ENCODE measurements at regions not wholly inside any gene's neighbourhood (a gene's known extent, or its start where the extent isn't known, plus 50 kb on each side); places are given as distances from the start of the nearest gene placed in this dataset.
A peak's percentile ranks its signal among the peaks of the same experiment; 100 is the strongest.

DNA sequence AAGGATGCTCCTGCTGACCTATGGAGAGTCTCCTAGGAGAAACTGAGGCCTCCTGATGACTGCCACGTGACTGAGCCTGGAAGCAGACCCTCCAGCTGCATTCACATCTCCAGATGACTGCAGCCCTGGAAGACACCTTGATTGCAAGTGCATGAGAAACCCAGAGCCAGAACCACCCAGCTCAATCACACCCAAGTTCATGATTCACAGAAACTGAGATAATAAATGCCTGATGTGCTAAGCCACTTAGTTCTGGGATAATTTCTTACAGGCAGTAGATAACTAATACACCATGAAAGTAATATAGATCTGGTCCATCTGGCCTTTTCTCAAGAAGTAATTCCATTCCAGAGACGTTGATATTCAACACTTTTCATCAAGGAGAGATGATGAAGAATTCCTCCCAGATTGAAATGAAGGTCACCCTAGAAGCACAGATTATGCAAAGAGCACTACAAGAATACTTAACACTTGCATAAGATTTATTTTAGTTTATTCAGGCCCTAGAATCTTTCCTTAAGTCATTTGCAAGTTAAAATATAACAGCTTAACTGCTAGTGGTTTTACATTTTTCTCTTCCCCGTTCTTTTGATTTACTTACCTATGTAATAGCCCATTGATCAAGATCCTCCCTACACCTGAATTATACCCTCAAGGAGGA is 208.2 kb upstream of the INHBA start:
- no peak for DNase-seq

DNA sequence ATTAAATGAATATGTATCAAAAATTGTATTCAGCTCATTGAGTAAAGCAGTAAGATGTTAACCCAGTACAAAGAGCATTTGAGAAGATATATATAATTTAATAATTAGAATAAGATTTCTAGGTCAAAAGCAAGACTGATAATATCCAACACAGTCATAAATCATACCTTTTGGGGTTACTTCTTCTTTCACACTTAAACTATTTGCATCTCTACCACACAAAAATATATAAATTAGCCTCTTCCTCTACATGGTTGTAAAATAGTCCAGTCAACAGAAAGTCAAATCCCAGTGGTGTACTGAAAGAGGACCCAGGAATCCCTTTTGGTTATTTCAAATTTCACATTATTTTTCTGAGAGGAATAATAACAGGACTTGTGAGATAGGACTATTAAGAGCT is 204.6 kb upstream of the INHBA start:
- DNase-seq, result no peak

DNA sequence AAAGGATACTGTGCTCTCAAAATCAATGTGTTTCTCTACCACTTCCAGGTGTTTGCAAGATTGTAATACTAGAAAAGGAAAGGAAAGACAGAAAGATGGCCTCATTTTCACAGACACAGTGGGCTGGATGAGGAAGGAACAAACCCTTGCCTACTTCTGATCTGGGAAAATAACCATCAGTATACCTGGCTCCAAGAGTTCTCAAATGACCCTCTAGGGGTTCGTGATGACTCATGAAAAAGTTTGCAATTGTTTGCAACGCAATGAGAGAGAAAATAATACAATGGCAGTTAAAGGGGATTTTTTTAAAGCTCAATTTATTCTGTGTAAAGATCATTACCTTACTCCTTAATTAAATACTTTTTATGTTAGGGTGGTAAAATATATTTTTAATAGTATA is 197.6 kb upstream of the INHBA start:
- DNase-seq, result no peak

DNA sequence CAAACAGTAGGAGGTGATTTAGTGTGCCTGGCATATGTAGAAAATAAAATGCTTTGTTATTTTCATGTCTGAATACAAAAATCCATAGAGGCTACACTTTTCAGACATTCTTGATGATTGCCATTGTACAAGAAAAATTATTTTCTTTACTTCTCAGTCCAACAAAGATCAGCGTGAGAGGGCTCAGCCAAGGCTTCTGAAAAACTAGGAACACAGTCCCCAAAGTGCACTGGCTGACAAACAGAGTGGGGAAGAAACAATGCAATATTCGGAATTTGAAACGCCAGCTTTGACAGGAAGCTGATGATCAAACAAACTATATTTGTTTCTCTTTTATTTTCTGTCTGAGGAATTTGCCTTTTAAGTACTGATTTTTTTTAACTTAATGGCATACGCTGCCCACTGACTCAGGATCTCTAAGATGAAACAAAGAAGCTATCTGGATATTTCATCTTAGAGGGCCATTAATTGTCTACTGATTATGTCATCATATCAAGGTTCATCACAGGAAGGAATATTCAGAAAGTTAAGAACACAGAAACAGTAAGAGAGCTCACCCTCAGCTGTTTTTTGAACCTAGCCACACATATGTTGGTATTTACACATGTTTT is 197.0 kb upstream of the INHBA start:
- no peak for DNase-seq

DNA sequence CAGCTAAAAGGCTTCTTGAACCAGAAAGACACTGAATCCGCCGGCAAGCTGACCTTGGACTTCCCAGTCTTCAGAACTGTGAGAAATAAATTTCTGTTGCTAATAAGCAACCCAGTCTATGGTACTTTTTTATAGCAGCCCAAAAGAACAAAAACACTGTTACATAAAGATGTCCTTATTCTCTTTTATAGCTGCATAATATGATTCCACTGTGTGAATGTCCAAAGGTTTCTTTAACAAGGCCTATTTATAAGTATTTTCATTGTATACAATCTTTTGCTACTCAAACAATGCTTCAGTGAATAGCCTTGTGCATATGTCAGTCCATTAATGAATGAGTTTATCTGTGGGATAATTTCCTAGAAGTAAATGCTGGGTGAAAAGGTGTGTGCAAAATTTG is 190.8 kb upstream of the INHBA start:
- DNase-seq, result no peak

DNA sequence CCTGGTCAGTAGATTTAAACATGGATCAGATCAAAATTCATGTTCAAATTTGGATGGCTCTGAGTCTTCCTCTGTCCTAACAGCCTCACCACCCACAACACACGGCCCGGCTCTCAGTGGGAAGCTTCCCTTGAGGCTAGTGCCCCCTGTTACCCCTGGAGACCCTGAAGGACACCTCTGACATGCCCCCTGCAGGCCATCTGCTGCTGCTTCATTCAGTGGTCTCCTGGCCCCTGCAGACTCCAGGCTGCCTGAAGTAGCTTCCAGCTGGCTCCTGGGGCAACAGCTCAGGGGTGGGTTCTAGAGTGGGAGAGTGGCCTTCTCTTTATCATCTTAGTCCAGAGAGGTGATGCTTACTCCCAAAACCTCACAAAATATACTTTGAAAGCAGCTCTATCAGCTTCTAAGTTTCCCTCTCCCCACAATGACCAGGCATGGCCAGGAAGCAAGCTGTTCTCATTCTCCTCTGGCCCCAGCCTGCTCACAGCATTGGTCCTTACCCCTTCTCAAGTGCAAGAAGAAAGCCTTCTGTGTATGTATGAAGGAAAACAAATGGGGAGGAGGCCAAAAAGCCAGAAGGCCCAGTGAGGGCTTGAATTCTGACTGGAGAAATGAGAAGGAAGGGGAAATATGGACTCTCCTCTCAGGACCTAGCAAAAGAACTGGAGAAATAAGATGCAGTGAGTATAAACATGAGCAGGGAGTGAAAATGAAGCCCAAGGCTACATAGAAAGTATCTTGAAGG is 189.6 kb upstream of the INHBA start:
- DNase-seq, result no peak

DNA sequence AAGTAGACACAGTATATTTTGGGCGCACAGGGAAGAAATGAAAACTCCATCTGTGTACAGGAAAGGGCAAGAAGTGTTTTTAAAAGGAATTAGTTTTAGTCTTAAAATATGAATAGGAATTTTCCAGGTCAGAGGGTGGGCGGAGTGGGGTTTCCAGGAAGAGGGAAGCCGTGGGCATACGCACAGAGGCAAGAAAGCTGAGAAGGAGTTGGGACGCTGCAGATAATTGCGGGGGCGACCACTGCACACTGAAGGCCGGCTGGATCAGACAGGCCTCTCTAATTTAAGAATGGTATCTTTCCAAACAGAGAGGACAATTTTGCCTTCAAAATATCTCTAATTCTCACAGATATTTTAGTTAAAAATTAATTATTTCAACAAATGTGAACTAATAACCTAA is 189.1 kb upstream of the INHBA start:
- no peak for DNase-seq

DNA sequence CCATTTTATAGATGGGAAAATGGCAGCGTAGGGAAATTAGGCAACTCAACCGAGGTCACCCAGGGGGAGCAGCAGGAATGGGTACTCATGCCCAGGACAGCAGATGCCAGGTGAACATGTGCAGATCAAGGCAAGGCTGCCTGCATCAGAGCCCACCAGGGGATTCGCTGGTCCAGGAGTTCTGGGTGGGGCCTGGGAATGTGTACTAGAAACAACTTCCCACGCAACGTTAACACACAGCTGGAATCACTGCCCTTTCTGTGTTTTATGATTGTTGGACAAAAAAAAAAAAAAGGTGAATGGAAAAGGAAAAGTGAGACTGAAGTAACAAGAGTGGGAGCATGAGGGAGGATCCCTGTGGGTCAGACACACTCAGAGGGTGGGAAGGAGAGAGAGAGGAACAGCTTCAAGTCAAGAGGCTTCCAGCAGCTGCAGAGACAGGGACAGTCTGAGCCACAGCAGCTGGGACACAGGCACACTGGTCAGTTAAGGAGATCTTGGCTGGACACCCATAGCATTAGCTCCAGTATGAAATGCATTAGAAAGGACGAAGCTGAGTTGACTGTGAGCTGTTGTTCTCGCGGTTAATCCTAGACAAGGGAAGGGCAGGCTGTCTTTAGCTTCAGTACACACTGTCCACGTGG is 187.9 kb upstream of the INHBA start:
- DNase-seq, result no peak

DNA sequence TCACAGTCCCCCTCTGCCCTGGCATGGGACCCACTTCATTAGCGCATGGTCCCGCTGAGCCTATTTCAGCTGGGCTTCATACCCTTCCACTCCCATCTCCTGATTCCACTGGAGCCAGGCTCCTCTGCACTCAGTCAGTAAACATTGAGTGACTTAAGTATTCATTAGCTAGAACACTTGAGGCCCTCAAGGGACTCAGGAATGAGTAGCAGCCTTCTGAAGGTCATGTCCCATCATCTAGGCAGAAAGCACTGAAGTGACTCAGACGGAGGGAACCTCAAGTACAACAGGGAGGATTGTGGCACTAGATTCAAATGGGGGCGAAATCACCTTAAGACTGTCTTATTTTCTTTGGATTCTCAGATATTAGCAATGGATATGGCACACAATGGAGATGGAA is 186.6 kb upstream of the INHBA start:
- DNase-seq, result no peak

DNA sequence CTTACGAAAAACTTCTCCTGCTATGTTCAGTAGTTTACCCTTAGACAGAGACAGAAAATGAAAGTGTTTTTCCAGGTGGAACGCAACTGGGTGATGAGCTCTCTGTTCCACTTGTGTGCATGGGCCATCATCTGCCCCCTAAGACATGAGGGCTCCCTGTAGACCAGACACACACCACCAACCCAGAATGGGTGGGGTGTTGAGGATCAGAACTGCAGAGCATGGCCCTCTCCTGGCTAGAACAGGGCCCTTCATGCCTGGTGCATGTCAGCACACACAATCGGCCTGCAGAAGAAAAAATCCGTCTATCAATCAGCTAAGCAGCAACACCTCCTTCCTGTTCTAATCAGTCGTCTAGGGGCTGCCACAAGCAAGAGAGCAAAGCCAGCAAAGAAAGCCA is 186.2 kb upstream of the INHBA start:
- DNase-seq, result no peak

DNA sequence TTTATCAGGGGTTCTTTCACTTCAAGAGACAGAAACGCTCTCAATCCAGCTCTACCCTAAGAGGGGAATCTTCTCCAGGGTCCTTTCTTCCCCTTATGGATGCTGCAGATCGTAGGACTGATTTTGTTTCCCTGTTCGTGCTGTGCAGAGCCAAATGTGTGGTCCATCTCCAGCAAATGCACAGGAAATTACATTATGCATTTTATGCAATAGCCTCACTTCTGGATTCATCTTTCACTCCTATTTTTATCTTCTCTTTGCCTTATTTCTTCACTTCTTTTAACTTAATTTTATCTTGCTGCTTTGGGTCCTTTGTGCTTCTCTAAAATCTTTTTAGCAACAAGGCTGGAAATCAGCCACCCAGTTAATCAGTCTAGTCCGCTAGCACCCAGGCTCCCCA is 184.5 kb upstream of the INHBA start:
- no peak for DNase-seq

DNA sequence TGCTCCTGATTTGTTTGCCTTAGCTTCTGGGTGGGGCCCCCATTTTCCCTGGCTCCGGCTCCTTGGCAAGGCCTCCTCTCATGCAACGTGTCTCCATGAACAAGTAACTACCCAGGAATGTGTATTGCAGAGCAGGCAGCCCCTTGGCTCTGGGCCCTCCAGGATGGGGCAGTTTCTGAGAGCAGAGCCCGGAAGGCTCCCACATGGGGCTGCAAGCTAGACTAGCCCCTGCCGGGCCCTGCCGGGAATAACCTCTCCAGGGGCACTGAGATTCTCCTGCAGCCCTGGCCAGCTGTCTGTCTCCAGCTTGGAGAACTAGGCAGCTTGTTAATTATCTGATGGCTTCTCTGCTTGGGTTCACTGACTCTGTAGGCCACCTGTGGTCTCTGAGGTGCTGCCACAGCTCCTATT is 184.0 kb upstream of the INHBA start:
- no peak for DNase-seq

DNA sequence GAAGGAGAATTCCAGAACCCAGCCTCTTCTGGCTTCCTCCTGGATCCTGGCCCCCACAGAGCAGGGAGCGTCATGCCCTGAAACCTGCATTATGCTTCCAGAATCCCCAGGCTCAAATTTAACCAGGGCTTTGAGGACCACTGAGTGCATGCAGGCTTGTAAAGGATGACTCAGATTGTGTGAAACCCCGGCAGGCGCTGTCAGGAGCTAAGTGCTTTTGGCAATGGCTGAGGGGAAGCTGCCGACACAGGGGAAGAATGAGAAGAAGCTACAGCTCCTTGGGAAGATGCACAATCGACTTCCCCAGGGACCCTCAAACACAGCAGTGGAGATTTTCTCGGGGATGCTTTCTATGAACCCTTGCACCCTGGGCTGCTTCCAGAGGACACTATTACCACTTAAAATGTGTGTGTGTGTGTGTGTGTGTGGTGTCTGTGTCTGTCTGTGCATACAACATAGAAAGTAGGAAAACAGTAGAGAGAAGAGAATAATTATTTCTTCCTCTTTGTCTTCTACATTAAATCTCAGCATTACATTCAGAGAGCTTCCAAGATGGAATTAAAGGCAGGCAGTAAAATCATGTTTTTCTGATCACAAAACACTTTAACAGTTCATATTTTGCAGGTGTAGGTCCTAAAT is 183.5 kb upstream of the INHBA start:
- no peak for DNase-seq

DNA sequence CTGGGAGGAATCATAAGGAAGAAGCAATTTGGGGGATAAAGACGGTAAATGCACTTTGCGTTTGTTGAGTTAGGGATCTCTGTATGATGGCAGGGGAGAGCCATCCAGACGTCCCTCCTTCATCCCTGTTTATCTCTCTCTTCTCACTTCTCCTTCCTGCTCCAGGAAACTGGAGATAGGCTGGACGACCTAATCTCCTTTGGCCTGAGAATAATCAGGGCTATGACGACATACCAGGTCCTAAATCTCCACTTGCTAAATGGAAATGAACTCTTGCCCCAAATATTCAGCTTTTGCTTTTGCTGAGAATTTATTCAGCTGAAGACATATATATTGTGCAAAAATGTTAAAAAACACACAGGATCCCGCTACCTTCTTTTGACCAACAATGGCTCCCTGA is 182.9 kb upstream of the INHBA start:
- DNase-seq, result no peak

DNA sequence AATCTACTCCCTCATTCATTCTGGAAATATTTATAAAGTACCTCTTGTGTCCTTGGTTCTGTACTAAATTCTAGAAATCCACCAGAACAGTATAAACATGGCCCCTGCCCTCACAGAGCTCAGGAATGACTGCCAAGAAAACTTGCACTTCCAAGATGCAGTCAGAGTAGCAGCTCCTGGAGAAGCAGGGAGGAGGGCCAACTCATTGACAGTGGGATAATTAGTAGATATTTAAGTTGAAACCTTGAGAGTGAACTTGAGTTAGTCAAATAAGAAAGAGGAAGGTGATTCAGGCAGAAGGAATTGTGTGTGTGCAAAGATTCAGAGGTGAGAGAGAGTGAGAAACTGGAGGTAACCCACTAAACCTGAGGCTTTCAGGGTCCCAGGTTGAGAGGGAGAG is 182.2 kb upstream of the INHBA start:
- no peak for DNase-seq

DNA sequence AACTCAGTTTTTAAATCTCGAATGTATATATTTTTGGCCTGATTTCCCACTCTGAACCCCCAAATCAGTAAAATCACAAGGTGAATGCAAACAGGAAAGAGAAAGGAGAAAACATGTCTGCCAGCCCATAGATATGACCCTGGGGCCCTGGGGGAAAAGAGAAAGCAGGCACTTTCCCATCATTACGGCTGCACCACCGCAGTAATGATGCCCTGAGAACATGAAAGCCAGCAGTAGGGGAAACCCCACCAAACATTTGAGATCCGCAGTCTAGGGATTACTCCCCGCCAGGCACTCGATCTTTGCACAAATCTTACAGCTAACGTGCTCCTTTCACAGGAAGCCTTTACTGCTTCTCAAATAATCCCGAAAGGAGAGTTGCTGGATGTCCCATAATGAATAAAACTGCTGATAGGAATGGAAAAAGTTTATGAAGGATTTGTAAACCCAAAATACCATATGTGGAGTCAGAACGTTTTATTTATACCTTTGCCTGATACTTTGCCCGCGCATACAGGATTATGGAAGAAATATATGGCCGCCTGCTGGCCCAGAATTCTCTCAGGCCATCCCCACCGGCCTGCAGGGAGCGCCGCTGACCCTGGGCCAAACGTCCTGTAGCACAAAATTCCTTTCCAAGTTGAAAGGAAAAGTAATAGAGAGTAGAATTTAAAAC is 180.0 kb upstream of the INHBA start:
- no peak for DNase-seq

DNA sequence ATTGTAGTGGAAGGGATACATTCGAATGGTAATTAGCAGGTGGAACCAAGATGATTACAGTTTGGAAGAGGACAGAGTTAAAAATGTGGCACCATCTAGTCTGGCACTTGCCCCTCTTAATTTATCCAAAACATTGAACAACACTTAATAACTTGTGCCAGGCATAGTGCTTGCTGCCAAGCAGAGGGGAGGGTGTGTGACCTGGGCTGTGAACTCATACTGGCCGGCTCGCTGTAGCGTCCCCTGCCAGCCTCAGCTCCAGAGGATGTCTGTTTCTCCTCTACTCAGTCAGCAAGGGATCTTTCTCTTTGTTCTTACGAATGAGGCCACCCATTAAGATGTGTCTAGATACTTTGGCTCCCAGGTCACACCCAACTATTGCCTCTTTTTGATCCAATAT is 179.4 kb upstream of the INHBA start:
- DNase-seq, result no peak

DNA sequence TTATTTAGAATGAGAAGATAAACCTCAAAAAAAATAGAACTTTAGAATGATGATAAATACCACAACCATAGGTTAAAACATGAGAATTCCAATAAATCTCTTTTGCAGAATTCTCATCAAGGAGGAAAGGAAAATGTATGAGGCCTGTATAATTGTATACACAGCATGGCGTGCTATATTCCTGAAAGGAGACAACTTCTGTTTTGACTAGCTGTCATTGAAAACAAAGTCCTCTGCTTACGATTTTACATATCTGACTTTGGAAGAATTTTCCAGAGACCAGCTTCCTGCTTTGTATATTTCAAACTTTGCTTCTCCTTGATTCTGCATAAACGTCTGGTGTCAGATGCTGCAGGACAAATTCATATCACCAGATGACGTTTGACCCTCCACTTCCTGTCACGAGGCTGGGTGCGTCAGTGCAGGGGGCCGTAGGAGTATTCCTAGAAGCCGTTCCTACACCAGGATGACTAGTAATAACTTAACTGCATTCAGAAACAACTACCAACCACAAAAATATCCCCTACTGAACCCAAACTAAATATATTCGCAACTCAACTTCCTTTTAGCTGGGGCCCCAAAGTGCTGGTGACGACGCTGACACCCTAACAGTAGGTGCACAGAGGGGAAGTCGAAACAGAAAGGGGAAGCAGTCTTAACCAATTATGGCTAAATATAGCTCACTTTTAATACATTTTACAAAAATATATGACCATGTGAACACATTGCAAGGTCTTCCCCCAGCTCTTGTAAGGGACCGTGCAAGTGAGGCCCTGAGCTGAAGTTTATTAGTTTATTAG is 178.6 kb upstream of the INHBA start:
- peak; percentile 56 for DNase-seq

DNA sequence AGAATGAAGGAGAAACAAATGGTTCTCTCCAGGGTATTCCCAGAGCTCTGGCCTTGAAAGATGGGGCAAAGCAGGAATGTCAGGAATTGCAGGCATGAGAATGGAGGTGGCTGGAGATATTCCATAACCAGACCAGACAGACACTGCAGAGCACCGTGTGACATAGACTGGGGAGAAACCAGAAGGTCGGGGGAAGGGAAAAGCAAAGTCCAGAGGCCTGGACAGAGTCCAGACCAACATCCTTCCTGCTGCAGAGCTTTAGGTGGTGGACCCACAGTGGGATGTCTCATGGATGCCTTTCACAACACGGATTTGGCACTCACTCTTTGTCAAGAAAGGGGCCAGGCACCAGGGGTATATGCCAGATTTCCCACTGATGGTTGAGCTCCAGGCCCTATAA is 177.2 kb upstream of the INHBA start:
- no peak for DNase-seq

DNA sequence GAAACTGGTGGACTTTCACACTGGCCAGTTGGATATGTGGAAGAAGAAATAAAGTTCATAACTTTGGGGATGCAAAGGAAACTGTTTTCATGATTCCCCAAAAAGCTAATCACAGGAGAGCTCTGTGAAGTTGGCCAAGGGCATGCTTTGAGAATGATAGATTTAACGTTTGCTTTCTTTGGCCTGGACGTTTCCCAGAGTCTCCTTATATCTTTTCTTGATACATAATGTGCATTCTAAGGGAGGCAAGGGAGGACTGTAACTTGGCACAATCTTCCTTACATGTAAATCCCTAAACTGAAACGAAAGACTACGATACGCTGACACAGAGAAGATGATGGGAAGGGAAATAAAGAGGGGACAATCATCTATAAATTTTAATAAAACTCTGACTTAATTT is 176.5 kb upstream of the INHBA start:
- no peak for DNase-seq

DNA sequence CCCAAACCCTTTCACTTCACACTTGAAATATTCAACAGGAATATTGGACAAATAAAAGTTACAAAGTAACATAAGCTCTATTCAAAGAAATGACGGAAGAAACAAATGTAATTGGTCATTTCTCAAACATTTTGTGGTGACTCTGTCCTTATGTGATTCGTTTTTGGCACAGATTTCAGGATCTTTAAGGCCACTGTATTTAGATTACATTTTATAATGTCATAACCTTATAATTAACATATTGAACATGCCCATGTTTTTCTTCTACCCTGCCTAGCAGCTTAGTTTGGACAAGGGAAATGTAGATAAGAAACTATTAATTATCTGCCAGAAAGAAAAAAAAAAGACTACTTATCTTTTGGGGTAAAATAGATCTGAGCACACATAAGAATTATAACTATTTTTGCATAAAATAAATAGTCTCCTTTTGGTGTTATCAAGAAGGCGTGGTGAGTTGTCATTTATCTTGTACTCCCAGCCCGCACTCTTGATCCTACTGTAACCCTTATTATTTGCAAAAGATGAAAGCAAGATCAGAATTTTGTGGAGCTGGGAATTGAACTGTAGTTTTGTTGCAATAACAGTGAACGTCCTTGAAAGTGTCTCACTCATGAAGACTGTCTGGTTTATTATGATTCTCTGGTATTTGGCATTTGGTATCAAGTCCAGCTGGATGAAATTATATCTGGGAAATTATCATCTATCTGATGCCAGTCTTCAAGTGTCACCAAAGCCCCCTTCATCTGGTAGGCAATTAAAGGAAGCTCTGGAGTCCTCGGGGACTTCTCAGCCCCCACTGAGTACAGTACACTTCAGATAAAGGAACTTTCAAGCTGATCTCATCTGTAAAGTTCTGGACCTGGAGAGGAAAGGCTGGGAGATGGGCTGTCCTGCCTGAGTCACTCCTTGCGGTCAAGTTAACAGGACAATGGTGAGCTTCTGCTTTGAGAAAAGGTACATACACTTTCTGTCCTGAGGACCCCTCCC is 175.7 kb upstream of the INHBA start:
- DNase-seq, result no peak
